ENCODE measurements at regions not wholly inside any gene's neighbourhood (a gene's known extent, or its start where the extent isn't known, plus 50 kb on each side); places are given as distances from the start of the nearest gene placed in this dataset.

DNA sequence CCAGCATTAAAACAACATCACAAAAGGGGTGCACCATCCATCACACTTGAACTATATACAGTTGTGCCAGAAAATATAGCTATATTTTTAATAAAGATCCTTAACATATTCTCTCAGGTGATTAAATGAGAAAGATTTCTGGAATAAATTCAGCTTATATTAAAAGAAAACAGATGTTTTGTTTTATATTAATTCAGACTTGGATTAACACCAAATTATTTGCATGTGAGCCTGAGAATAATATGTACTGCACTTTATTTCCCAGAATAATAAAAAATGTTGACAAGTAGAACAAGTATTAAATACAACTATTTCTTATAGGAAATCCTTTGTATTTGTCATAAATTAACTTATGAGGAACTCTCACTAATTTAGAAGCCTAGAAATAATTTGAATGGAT is 1467.4 kb downstream of the RAPGEF2 start:
- DNase-seq (ENCODE audit: low spot score) = no peak
- no peak overlapping the region for H3K27ac Mint-ChIP-seq
- H3K27me3 Mint-ChIP-seq (ENCODE audit: low read depth) = no peaks in the 10 kb centered on the region
- ATAC-seq = no peak
- peaks cover 17% of the 10 kb centered on the region for H3K4me1 Mint-ChIP-seq
- TF ChIP-seq TEAD4 (CRISPR knock-in tag; IDR thresholded peaks at IDR 0.05) = no peak
- no peak for TF ChIP-seq OVOL2 (CRISPR knock-in tag; IDR thresholded peaks at IDR 0.05; ENCODE audit: borderline replicate concordance)
- TF ChIP-seq, protein P1, sequence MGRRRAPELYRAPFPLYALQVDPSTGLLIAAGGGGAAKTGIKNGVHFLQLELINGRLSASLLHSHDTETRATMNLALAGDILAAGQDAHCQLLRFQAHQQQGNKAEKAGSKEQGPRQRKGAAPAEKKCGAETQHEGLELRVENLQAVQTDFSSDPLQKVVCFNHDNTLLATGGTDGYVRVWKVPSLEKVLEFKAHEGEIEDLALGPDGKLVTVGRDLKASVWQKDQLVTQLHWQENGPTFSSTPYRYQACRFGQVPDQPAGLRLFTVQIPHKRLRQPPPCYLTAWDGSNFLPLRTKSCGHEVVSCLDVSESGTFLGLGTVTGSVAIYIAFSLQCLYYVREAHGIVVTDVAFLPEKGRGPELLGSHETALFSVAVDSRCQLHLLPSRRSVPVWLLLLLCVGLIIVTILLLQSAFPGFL (CRISPR knock-in tag; IDR thresholded peaks at IDR 0.05; ENCODE audit: borderline replicate concordance) = no peak
- TF ChIP-seq, protein P2, sequence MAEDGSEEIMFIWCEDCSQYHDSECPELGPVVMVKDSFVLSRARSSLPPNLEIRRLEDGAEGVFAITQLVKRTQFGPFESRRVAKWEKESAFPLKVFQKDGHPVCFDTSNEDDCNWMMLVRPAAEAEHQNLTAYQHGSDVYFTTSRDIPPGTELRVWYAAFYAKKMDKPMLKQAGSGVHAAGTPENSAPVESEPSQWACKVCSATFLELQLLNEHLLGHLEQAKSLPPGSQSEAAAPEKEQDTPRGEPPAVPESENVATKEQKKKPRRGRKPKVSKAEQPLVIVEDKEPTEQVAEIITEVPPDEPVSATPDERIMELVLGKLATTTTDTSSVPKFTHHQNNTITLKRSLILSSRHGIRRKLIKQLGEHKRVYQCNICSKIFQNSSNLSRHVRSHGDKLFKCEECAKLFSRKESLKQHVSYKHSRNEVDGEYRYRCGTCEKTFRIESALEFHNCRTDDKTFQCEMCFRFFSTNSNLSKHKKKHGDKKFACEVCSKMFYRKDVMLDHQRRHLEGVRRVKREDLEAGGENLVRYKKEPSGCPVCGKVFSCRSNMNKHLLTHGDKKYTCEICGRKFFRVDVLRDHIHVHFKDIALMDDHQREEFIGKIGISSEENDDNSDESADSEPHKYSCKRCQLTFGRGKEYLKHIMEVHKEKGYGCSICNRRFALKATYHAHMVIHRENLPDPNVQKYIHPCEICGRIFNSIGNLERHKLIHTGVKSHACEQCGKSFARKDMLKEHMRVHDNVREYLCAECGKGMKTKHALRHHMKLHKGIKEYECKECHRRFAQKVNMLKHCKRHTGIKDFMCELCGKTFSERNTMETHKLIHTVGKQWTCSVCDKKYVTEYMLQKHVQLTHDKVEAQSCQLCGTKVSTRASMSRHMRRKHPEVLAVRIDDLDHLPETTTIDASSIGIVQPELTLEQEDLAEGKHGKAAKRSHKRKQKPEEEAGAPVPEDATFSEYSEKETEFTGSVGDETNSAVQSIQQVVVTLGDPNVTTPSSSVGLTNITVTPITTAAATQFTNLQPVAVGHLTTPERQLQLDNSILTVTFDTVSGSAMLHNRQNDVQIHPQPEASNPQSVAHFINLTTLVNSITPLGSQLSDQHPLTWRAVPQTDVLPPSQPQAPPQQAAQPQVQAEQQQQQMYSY (CRISPR knock-in tag; IDR thresholded peaks at IDR 0.05) = no peak
- TF ChIP-seq, protein P3, sequence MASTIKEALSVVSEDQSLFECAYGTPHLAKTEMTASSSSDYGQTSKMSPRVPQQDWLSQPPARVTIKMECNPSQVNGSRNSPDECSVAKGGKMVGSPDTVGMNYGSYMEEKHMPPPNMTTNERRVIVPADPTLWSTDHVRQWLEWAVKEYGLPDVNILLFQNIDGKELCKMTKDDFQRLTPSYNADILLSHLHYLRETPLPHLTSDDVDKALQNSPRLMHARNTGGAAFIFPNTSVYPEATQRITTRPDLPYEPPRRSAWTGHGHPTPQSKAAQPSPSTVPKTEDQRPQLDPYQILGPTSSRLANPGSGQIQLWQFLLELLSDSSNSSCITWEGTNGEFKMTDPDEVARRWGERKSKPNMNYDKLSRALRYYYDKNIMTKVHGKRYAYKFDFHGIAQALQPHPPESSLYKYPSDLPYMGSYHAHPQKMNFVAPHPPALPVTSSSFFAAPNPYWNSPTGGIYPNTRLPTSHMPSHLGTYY (CRISPR knock-in tag; IDR thresholded peaks at IDR 0.05) = no peak
- TF ChIP-seq, protein P4, sequence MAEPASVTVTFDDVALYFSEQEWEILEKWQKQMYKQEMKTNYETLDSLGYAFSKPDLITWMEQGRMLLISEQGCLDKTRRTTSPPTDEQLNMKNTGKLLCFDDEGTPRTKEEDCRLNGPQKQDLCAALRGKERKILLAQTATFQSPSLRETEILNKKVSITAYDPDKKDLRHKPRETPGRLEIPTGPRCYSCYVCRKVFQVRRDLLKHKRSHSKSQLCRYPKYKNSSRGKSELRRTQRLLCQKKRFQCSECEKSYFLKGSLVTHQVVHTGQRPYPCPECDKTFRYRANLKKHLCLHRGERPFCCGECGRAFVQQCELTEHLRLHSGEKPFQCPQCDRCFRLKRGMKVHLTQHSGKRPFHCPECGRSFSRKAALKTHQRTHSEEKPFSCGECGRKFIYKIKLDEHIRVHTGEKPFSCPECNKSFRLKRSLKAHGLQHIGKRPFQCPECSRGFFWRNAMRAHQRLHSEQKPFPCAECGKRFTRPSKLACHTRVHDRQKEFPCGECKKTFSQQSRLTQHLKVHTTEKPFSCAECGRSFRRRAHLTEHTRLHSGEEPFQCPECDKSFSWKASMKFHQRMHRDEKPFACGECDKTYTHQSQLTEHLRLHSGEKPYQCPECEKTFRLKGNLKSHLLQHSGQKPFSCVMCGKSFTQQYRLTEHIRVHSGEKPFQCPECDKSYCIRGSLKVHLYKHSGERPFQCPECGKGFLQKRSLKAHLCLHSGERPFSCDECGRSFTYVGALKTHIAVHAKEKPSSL (CRISPR knock-in tag; conservative IDR thresholded peaks at IDR 0.05) = no peak
- TF ChIP-seq, protein P5, sequence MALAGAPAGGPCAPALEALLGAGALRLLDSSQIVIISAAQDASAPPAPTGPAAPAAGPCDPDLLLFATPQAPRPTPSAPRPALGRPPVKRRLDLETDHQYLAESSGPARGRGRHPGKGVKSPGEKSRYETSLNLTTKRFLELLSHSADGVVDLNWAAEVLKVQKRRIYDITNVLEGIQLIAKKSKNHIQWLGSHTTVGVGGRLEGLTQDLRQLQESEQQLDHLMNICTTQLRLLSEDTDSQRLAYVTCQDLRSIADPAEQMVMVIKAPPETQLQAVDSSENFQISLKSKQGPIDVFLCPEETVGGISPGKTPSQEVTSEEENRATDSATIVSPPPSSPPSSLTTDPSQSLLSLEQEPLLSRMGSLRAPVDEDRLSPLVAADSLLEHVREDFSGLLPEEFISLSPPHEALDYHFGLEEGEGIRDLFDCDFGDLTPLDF (CRISPR knock-in tag; IDR thresholded peaks at IDR 0.05) = no peak
- TF ChIP-seq, protein P6, sequence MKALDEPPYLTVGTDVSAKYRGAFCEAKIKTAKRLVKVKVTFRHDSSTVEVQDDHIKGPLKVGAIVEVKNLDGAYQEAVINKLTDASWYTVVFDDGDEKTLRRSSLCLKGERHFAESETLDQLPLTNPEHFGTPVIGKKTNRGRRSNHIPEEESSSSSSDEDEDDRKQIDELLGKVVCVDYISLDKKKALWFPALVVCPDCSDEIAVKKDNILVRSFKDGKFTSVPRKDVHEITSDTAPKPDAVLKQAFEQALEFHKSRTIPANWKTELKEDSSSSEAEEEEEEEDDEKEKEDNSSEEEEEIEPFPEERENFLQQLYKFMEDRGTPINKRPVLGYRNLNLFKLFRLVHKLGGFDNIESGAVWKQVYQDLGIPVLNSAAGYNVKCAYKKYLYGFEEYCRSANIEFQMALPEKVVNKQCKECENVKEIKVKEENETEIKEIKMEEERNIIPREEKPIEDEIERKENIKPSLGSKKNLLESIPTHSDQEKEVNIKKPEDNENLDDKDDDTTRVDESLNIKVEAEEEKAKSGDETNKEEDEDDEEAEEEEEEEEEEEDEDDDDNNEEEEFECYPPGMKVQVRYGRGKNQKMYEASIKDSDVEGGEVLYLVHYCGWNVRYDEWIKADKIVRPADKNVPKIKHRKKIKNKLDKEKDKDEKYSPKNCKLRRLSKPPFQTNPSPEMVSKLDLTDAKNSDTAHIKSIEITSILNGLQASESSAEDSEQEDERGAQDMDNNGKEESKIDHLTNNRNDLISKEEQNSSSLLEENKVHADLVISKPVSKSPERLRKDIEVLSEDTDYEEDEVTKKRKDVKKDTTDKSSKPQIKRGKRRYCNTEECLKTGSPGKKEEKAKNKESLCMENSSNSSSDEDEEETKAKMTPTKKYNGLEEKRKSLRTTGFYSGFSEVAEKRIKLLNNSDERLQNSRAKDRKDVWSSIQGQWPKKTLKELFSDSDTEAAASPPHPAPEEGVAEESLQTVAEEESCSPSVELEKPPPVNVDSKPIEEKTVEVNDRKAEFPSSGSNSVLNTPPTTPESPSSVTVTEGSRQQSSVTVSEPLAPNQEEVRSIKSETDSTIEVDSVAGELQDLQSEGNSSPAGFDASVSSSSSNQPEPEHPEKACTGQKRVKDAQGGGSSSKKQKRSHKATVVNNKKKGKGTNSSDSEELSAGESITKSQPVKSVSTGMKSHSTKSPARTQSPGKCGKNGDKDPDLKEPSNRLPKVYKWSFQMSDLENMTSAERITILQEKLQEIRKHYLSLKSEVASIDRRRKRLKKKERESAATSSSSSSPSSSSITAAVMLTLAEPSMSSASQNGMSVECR (CRISPR knock-in tag; IDR thresholded peaks at IDR 0.05; ENCODE audit: borderline replicate concordance) = no peak
- TF ChIP-seq, protein P7, sequence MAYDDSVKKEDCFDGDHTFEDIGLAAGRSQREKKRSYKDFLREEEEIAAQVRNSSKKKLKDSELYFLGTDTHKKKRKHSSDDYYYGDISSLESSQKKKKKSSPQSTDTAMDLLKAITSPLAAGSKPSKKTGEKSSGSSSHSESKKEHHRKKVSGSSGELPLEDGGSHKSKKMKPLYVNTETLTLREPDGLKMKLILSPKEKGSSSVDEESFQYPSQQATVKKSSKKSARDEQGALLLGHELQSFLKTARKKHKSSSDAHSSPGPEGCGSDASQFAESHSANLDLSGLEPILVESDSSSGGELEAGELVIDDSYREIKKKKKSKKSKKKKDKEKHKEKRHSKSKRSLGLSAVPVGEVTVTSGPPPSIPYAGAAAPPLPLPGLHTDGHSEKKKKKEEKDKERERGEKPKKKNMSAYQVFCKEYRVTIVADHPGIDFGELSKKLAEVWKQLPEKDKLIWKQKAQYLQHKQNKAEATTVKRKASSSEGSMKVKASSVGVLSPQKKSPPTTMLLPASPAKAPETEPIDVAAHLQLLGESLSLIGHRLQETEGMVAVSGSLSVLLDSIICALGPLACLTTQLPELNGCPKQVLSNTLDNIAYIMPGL (CRISPR knock-in tag; IDR thresholded peaks at IDR 0.05) = no peak
- TF ChIP-seq ZNF121 (CRISPR knock-in tag; IDR thresholded peaks at IDR 0.05) = no peak
- no peak for TF ChIP-seq ZNF263 (CRISPR knock-in tag; IDR thresholded peaks at IDR 0.05; ENCODE audit: low read depth)
- TF ChIP-seq ZNF138 (CRISPR knock-in tag; conservative IDR thresholded peaks at IDR 0.05) = no peak
- TF ChIP-seq, protein P8, sequence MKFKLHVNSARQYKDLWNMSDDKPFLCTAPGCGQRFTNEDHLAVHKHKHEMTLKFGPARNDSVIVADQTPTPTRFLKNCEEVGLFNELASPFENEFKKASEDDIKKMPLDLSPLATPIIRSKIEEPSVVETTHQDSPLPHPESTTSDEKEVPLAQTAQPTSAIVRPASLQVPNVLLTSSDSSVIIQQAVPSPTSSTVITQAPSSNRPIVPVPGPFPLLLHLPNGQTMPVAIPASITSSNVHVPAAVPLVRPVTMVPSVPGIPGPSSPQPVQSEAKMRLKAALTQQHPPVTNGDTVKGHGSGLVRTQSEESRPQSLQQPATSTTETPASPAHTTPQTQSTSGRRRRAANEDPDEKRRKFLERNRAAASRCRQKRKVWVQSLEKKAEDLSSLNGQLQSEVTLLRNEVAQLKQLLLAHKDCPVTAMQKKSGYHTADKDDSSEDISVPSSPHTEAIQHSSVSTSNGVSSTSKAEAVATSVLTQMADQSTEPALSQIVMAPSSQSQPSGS (CRISPR knock-in tag; IDR thresholded peaks at IDR 0.05; ENCODE audit: borderline replicate concordance, low read depth) = no peak
- TF ChIP-seq CREB1 (CRISPR knock-in tag; IDR thresholded peaks at IDR 0.05) = no peak
- peaks cover 4% of the 10 kb centered on the region for H3K36me3 Mint-ChIP-seq
- CTCF ChIA-PET = no interaction called here
- H3K9me3 Mint-ChIP-seq = peaks cover 9% of the 10 kb centered on the region
- H3K4me3 Mint-ChIP-seq = no peak overlapping the region
- POLR2A ChIA-PET = no interaction called here

All from WTC11 (cell line).